Esophagus (tissue), 2 donors: ENCODE measurements at regions not wholly inside any gene's neighbourhood (a gene's known extent, or its start where the extent isn't known, plus 50 kb on each side); places are given as distances from the start of the nearest gene placed in this dataset.

Experiments used
- H3K27ac ChIP-seq, 2 donors: one replicate each; pipeline ENCODE4 v1.5.1; 2013; ENCODE audit warnings: low read depth in 2 of 2, mild to moderate bottlenecking in 2 of 2, inconsistent platforms in 1 of 2, low read length in 1 of 2, moderate library complexity in 1 of 2
- H3K27me3 ChIP-seq, 2 donors: one replicate each; pipeline ENCODE4 v1.6.1; 2013; ENCODE audit warnings: low read length in 2 of 2, control low read depth in 1 of 2, mild to moderate bottlenecking in 1 of 2; ENCODE audit not compliant: insufficient read depth in 2 of 2, control insufficient read depth in 1 of 2
- H3K36me3 ChIP-seq, 2 donors: one replicate each; pipeline ENCODE4 v1.6.1; 2013; ENCODE audit warnings: low read length in 1 of 2; ENCODE audit not compliant: control insufficient read depth in 2 of 2, insufficient read depth in 2 of 2
- H3K4me1 ChIP-seq, 2 donors: one replicate each; pipeline ENCODE4 v1.6.1; 2013; ENCODE audit warnings: low read length in 1 of 2; ENCODE audit not compliant: control insufficient read depth in 2 of 2, insufficient read depth in 2 of 2
- H3K4me3 ChIP-seq, 2 donors: one replicate each; pipeline ENCODE4 v1.5.1; 2013; ENCODE audit warnings: low read length in 2 of 2, mild to moderate bottlenecking in 2 of 2, low read depth in 1 of 2, moderate library complexity in 1 of 2
- H3K9me3 ChIP-seq, 2 donors: one replicate each; pipeline ENCODE4 v1.6.1; 2013; ENCODE audit warnings: mild to moderate bottlenecking in 2 of 2, low read depth in 1 of 2, low read length in 1 of 2, moderate library complexity in 1 of 2; ENCODE audit not compliant: control insufficient read depth in 2 of 2, insufficient read depth in 1 of 2
- WGBS, 2 donors: extraction: QIAGEN DNeasy Blood & Tissue Kit; methylation state at CpG; one replicate each; pipeline ENCODE4 v1.1.7; 2013; 5-methylcytosine and 5-hydroxymethylcytosine counted together
- donor health status: healthy with polysubstance abuse.
- donor health status: Bipolar disorder and iron deficiency.

GRCh38 chr20:39698752-39699151 lies 736.6 kb downstream of the DHX35 start:
- WGBS, 2 donors: 58 to 69% methylated on average over 1 of the region's 1 CpG
- H3K4me1 ChIP-seq: no peaks in the 10 kb centered on the region
- H3K27me3 ChIP-seq: no peaks in the 10 kb centered on the region
- H3K9me3 ChIP-seq: no peaks in the 10 kb centered on the region
- H3K36me3 ChIP-seq: no peaks in the 10 kb centered on the region
- H3K4me3 ChIP-seq: no peak overlapping the region
- H3K27ac ChIP-seq: no peak overlapping the region

GRCh38 chr20:39691151-39691862 lies 729.2 kb downstream of the DHX35 start:
- Histone ChIP-seq H3K27me3 (no peaks in the 10 kb centered on the region), H3K27ac (no peak overlapping the region), H3K9me3 (no peaks in the 10 kb centered on the region), H3K4me3 (no peak overlapping the region), H3K4me1 (no peaks in the 10 kb centered on the region), H3K36me3 (no peaks in the 10 kb centered on the region)
- WGBS, 2 donors: 35 to 49% methylated on average over 3 of the region's 3 CpGs

DNA sequence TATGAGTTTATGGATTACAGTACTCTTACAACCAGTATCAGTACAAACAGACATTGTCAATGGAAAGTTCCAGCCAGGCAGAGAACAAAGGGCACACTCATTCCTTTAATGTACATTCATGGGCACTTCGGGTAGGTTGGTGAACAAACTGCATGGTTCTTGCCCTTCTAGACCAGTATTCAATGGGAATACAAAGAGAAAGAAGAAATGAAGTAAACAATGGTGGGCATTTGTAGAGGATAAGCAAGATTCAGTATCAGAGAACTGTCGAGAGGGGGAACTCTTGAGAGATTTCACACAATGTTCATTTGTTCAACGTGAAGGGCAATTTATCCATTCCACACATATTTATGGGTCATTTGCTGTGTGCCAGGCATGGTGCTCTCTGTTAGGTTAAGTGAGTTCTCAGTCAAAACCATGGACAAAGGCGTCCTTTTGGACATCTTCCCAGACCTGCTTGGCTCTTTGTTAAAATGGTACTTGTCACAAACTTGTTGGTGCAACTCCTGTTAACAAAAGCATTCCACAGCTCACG lies 714.8 kb downstream of the DHX35 start:
- Histone ChIP-seq H3K36me3 (no peaks in the 10 kb centered on the region), H3K4me1 (peaks cover 0 to 4% of the 10 kb centered on the region in 2 donors), H3K9me3 (no peaks in the 10 kb centered on the region), H3K4me3 (no peak overlapping the region), H3K27ac (peak overlapping the region in 1 of 2 donors; percentile 6), H3K27me3 (no peaks in the 10 kb centered on the region)
- 32 to 33% methylated on average over 5 of the region's 5 CpGs for WGBS, 2 donors

DNA sequence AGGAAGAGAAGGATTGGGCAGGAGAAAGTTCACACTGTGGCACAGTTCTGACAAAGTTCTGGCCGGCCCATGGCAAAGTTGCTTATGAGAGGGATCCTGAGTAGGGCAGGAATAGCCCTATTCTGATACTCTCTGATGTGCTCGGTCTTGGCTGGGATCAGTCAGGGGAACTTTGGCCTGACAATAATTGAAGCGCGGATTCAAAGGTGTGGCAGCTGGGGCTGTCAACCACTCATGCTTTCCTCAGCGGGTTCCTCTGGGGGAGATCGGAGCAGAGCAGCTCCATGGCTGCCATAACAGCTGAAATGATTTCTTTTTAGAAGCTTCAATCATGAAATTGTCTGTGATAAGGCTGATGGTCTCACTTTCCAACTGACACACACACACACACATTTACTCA lies 714.1 kb downstream of the DHX35 start:
- WGBS, 2 donors: 83 to 89% methylated on average over 6 of the region's 6 CpGs
- Histone ChIP-seq H3K9me3 (no peaks in the 10 kb centered on the region), H3K27ac (no peak overlapping the region), H3K36me3 (no peaks in the 10 kb centered on the region), H3K4me1 (peaks cover 0 to 4% of the 10 kb centered on the region in 2 donors), H3K27me3 (no peaks in the 10 kb centered on the region), H3K4me3 (no peak overlapping the region)

DNA sequence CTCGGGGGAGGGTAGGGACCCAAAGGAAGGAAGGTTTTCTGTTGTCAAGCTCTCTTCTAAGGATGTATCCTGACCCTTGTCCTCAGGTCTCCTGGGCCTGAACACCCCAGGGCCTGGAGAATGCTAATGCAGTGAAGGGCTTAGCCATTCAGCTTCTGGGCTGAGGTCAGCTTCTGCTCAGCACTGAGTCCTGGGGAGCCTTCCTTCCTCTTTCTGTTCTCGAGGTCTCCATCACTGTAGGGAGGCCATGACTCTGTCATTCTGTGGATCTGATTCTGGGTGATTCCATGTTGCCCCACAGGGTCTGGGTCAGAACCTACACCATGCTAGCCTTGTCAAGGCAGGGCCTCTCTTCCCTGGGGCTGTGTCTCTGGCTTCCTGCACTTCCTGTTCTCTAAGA lies 712.7 kb downstream of the DHX35 start:
- H3K36me3 ChIP-seq: no peaks in the 10 kb centered on the region
- peak overlapping the region in 1 of 2 donors; percentile 67 for H3K27ac ChIP-seq
- peaks cover 0 to 4% of the 10 kb centered on the region in 2 donors for H3K4me1 ChIP-seq
- no peak overlapping the region for H3K4me3 ChIP-seq
- 69 to 70% methylated on average over 2 of the region's 2 CpGs for WGBS, 2 donors
- no peaks in the 10 kb centered on the region for H3K9me3 ChIP-seq
- no peaks in the 10 kb centered on the region for H3K27me3 ChIP-seq

GRCh38 chr20:39670988-39671387 lies 708.8 kb downstream of the DHX35 start:
- WGBS, 2 donors: 41 to 48% methylated on average over 2 of the region's 2 CpGs

DNA sequence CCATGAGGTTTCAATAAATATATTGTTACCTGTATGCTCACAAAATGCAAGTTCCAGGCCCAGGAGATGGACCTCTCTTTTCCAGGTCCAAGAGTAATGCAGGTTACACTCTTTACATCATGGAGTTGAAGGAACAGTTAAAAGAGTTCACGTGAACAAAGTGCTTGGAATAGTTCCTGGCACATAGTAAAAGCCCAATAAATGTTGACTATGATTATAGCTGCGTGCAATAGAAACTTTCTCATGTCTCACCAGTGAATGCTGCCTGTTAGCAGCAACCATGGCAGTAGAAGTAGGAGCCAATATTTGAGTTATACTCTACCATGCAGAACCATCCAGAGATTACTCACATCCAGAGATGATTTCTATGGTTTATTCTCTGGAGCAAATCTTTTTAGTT lies 707.5 kb downstream of the DHX35 start:
- Histone ChIP-seq H3K36me3 (no peaks in the 10 kb centered on the region), H3K9me3 (no peaks in the 10 kb centered on the region), H3K4me1 (no peaks in the 10 kb centered on the region), H3K4me3 (no peak overlapping the region), H3K27ac (no peak overlapping the region), H3K27me3 (no peaks in the 10 kb centered on the region)
- 84 to 91% methylated on average over 2 of the region's 2 CpGs for WGBS, 2 donors

More at GRCh38 chr20:39670988-39671387, 708.8 kb downstream of the DHX35 start:
- H3K4me3 ChIP-seq: no peak overlapping the region
- H3K9me3 ChIP-seq: no peaks in the 10 kb centered on the region
- no peaks in the 10 kb centered on the region for H3K27me3 ChIP-seq
- no peak overlapping the region for H3K27ac ChIP-seq
- H3K36me3 ChIP-seq: no peaks in the 10 kb centered on the region
- H3K4me1 ChIP-seq: peaks cover 0 to 4% of the 10 kb centered on the region in 2 donors

DNA sequence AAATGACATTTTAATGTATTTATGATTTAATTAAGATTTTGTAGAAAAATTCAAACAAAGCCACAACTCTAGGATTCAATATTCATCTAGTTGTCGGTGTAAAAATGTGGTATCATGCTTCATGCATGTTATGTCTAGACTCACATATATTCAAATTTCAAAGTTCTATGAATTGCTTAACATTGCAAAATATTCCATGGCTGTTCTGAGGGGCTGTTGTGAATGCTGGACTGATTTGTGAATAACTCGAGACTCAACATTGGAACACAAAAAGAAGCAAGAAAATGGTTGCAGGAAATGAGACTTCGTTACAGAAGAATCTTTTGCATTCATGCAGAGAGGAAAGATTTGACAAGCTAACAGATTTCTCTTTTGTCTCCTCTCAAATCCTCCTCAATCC lies 705.9 kb downstream of the DHX35 start:
- H3K36me3 ChIP-seq: no peaks in the 10 kb centered on the region
- WGBS, 2 donors: 75 to 76% methylated on average over 3 of the region's 3 CpGs
- no peaks in the 10 kb centered on the region for H3K4me1 ChIP-seq
- H3K9me3 ChIP-seq: no peaks in the 10 kb centered on the region
- no peak overlapping the region for H3K4me3 ChIP-seq
- no peaks in the 10 kb centered on the region for H3K27me3 ChIP-seq
- no peak overlapping the region for H3K27ac ChIP-seq

- Histone ChIP-seq H3K4me1 (no peaks in the 10 kb centered on the region), H3K4me3 (no peak overlapping the region), H3K36me3 (no peaks in the 10 kb centered on the region), H3K27me3 (no peaks in the 10 kb centered on the region), H3K27ac (no peak overlapping the region), H3K9me3 (no peaks in the 10 kb centered on the region)
- 0 to 22% methylated on average over 1 of the region's 1 CpG for WGBS, 2 donors
Observed at GRCh38 chr20:39661833-39662232, 699.7 kb downstream of the DHX35 start.

GRCh38 chr20:39660965-39661364 lies 698.8 kb downstream of the DHX35 start:
- no peaks in the 10 kb centered on the region for H3K27me3 ChIP-seq
- no peaks in the 10 kb centered on the region for H3K9me3 ChIP-seq
- H3K4me3 ChIP-seq: no peak overlapping the region
- no peaks in the 10 kb centered on the region for H3K36me3 ChIP-seq
- 92 to 93% methylated on average over 2 of the region's 2 CpGs for WGBS, 2 donors
- no peak overlapping the region for H3K27ac ChIP-seq
- no peaks in the 10 kb centered on the region for H3K4me1 ChIP-seq
